ENCODE measurements at regions not wholly inside any gene's neighbourhood (a gene's known extent, or its start where the extent isn't known, plus 50 kb on each side); places are given as distances from the start of the nearest gene placed in this dataset.

DNA sequence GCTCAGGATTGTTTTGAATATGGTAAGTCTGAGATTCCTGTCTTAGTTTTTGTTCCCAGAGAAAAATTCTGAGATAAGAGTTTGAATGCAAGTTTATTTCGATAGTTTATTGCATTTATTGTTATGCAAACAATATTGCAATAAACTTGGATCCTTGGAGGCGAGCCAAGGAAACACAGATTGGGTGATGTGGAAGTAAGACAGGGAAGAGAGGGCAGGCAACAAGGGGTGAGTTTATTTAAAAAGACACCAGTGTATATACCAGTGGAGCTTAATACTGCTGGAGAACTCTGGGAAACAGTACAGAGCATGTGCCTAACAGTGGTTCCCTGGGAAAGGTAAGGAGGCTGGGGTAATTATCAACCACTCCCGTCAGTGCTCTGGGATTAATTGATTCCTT is 87.5 kb upstream of the NEDD4L start:
- TF ChIP-seq POLR2A (IDR thresholded peaks at IDR 0.05) (no peak), POLR2AphosphoS5 (IDR thresholded peaks at IDR 0.05) (no peak)
- TF ChIP-seq, protein P1, sequence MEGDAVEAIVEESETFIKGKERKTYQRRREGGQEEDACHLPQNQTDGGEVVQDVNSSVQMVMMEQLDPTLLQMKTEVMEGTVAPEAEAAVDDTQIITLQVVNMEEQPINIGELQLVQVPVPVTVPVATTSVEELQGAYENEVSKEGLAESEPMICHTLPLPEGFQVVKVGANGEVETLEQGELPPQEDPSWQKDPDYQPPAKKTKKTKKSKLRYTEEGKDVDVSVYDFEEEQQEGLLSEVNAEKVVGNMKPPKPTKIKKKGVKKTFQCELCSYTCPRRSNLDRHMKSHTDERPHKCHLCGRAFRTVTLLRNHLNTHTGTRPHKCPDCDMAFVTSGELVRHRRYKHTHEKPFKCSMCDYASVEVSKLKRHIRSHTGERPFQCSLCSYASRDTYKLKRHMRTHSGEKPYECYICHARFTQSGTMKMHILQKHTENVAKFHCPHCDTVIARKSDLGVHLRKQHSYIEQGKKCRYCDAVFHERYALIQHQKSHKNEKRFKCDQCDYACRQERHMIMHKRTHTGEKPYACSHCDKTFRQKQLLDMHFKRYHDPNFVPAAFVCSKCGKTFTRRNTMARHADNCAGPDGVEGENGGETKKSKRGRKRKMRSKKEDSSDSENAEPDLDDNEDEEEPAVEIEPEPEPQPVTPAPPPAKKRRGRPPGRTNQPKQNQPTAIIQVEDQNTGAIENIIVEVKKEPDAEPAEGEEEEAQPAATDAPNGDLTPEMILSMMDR (IDR thresholded peaks at IDR 0.05) = no peak

Measured in sigmoid colon (tissue), 4 donors.